A549 (cell line): ENCODE measurements at regions not wholly inside any gene's neighbourhood (a gene's known extent, or its start where the extent isn't known, plus 50 kb on each side); places are given as distances from the start of the nearest gene placed in this dataset.

ENCODE experiments used
- ATAC-seq, 2 experiments: fragments of 200-7000 bp in 1 of 2; fragments of >200 bp in 1 of 2; cut with Nextera tagmentation in 1 of 2; cut with Tn5 transposase in 1 of 2; 3 replicates each; pipeline versions ENCODE4 v1.8.0 to v1.9.1; 2018 to 2020; ENCODE audit warnings: mild to moderate bottlenecking in 1 of 2, moderate library complexity in 1 of 2
- CTCF ChIA-PET: fragments of 300-600 bp; sonication (Branson Sonifier 250); formaldehyde crosslinking; extraction: SDS; loops from one replicate; lab custom pipeline; 2021; ENCODE audit warnings: antibody characterized with exemption, inconsistent platforms; lab: Yijun Ruan, JAX
- POLR2A ChIA-PET: fragments of 350-600 bp; formaldehyde crosslinking; extraction: SDS; loops from one replicate; lab custom pipeline; 2021; ENCODE audit warnings: antibody characterized with exemption, inconsistent platforms; lab: Yijun Ruan, JAX
- DNase-seq, 2 experiments: peaks; one replicate each; pipeline versions ENCODE4 v3.0.0 to v3.0.0-alpha.2; 2011 to 2016; ENCODE audit warnings: low read depth in 1 of 2, low spot score in 1 of 2
- FAIRE-seq: peaks from 2 replicates; lab custom pipeline; 2011; peaks lifted over from hg19 to GRCh38; lab: Jason Lieb, UNC
- H3K27ac ChIP-seq, 2 experiments: fragments of >200 bp; sonication (Bioruptor Twin); formaldehyde crosslinking; 3 replicates each; pipeline ENCODE4 v1.5.1; 2016 to 2017
- H3K4me1 ChIP-seq: fragments of >200 bp; sonication (Bioruptor Twin); formaldehyde crosslinking; 3 replicates; pipeline ENCODE4 v1.6.1; 2016
- H3K4me2 ChIP-seq: fragments of >200 bp; sonication (Bioruptor Twin); formaldehyde crosslinking; 3 replicates; pipeline ENCODE4 v1.6.1; 2016
- H3K4me3 ChIP-seq: fragments of >200 bp; sonication (Bioruptor Twin); formaldehyde crosslinking; 3 replicates; pipeline ENCODE4 v1.5.1; 2016
- H3K9me3 ChIP-seq: fragments of >200 bp; sonication (Bioruptor Twin); formaldehyde crosslinking; 3 replicates; pipeline ENCODE4 v1.6.1; 2016
- ATOH8 ChIP-seq: fragments of 250-450 bp; sonication (Bioruptor Pico); IDR thresholded peaks from 2 replicates; pipeline ENCODE4 v1.5.0; 2020; ENCODE audit warnings: low read depth, mild to moderate bottlenecking, moderate library complexity
- BCL3 ChIP-seq: fragments of >200 bp; sonication (Bioruptor Twin); formaldehyde crosslinking; IDR thresholded peaks from 3 replicates; pipeline ENCODE4 v1.6.1; 2016
- BHLHE40 ChIP-seq: IDR thresholded peaks from 2 replicates; pipeline ENCODE4 v1.6.1; 2012; ENCODE audit warnings: low read depth, low read length, inconsistent platforms
- CBX8 ChIP-seq: fragments of 200-600 bp; sonication (generic); IDR thresholded peaks from 2 replicates; pipeline ENCODE4 v1.6.1; 2016
- EHMT2 ChIP-seq: fragments of 200-600 bp; sonication (generic); IDR thresholded peaks from 2 replicates; pipeline ENCODE4 v1.6.1; 2016; ENCODE audit warnings: antibody characterized with exemption, low read depth, mild to moderate bottlenecking, moderate library complexity
- EP300 ChIP-seq, 2 experiments: fragments of >200 bp; sonication (Bioruptor Twin); formaldehyde crosslinking; IDR thresholded peaks; 2 replicates in 1 of 2; 3 replicates in 1 of 2; pipeline ENCODE4 v1.6.1; 2016 to 2017
- ESRRA ChIP-seq: fragments of 150-350 bp; IDR thresholded peaks from 2 replicates; pipeline ENCODE4 v1.6.1; 2014; ENCODE audit warnings: mild to moderate bottlenecking, low read length, borderline replicate concordance
- FOSB ChIP-seq: fragments of 250-450 bp; sonication (Bioruptor Pico); IDR thresholded peaks from 2 replicates; pipeline ENCODE4 v1.5.0; 2020; ENCODE audit warnings: mild to moderate bottlenecking, moderate library complexity
- FOSL2 ChIP-seq, 2 experiments: fragments of 450-650 bp in 1 of 2; fragments of >200 bp in 1 of 2; sonication (Bioruptor Twin) in 1 of 2; formaldehyde crosslinking; IDR thresholded peaks; 2 replicates each; pipeline versions ENCODE4 v1.5.0 to v1.6.1; 2016 to 2020; ENCODE audit warnings: mild to moderate bottlenecking in 1 of 2, moderate library complexity in 1 of 2
- HES2 ChIP-seq: fragments of >200 bp; sonication (Bioruptor Twin); formaldehyde crosslinking; IDR thresholded peaks from 2 replicates; pipeline ENCODE4 v1.6.1; 2016
- HOXA7 ChIP-seq: fragments of 250-450 bp; sonication (Bioruptor Pico); IDR thresholded peaks from 2 replicates; pipeline ENCODE4 v1.5.0; 2020; ENCODE audit warnings: mild to moderate bottlenecking, moderate library complexity
- HOXB5 ChIP-seq: fragments of 250-450 bp; sonication (Bioruptor Pico); IDR thresholded peaks from 2 replicates; pipeline ENCODE4 v1.5.0; 2020; ENCODE audit warnings: mild to moderate bottlenecking, moderate library complexity
- JUN ChIP-seq, 2 experiments: fragments of >200 bp; sonication (Bioruptor Twin); formaldehyde crosslinking; IDR thresholded peaks; 2 replicates in 1 of 2; 3 replicates in 1 of 2; pipeline ENCODE4 v1.6.1; 2016 to 2017
- JUNB ChIP-seq: fragments of >200 bp; sonication (Bioruptor Twin); formaldehyde crosslinking; IDR thresholded peaks from 2 replicates; pipeline ENCODE4 v1.6.1; 2016
- KDM1A ChIP-seq: fragments of 200-600 bp; sonication (generic); IDR thresholded peaks from 2 replicates; pipeline ENCODE4 v1.6.1; 2016; ENCODE audit warnings: low read depth, mild to moderate bottlenecking
- KDM5A ChIP-seq: fragments of 200-600 bp; sonication (generic); IDR thresholded peaks from 2 replicates; pipeline ENCODE4 v1.6.1; 2016; ENCODE audit warnings: antibody characterized with exemption, mild to moderate bottlenecking
- MAFK ChIP-seq: fragments of 450-650 bp; IDR thresholded peaks from 2 replicates; pipeline ENCODE4 v1.6.1; 2014; ENCODE audit not compliant: partially characterized antibody
- MAZ ChIP-seq: fragments of 150-350 bp; IDR thresholded peaks from 2 replicates; pipeline ENCODE4 v1.6.1; 2014; ENCODE audit warnings: antibody characterized with exemption, low read depth, low read length, borderline replicate concordance
- PHF8 ChIP-seq: fragments of 200-600 bp; sonication (generic); IDR thresholded peaks from 2 replicates; pipeline ENCODE4 v1.6.1; 2016; ENCODE audit warnings: low read depth, mild to moderate bottlenecking, antibody characterized with exemption, moderate library complexity, borderline replicate concordance
- POLR2AphosphoS2 ChIP-seq: conservative IDR thresholded peaks from 2 replicates; pipeline ENCODE4 v1.6.1; 2012; ENCODE audit warnings: low read length, improper control_type of control experiment, inconsistent platforms
- RAD21 ChIP-seq, 2 experiments: fragments of >200 bp in 1 of 2; sonication (Bioruptor Twin) in 1 of 2; formaldehyde crosslinking in 1 of 2; IDR thresholded peaks in 1 of 2; conservative IDR thresholded peaks in 1 of 2; 2 replicates in 1 of 2; 3 replicates in 1 of 2; pipeline ENCODE4 v1.6.1; 2012 to 2018; ENCODE audit warnings: inconsistent platforms in 1 of 2
- SMC3 ChIP-seq: fragments of >200 bp; sonication (Bioruptor Twin); formaldehyde crosslinking; IDR thresholded peaks from 3 replicates; pipeline ENCODE4 v1.6.1; 2018; ENCODE audit warnings: inconsistent platforms
- ZC3H11A ChIP-seq: fragments of 450-650 bp; IDR thresholded peaks from 2 replicates; pipeline ENCODE4 v1.6.1; 2014; ENCODE audit warnings: antibody characterized with exemption, mild to moderate bottlenecking
- ZSCAN20 ChIP-seq: fragments of 250-450 bp; sonication (Bioruptor Pico); IDR thresholded peaks from 2 replicates; pipeline ENCODE4 v1.8.0; 2022; ENCODE audit warnings: mild to moderate bottlenecking, moderate library complexity
- WGBS: methylation state at CpG from one replicate; pipeline ENCODE4 v1.1.6; 2017; ENCODE audit errors: missing lambda C conversion rate; 5-methylcytosine and 5-hydroxymethylcytosine counted together
- TF ChIP-seq, protein P1 (sequence below): fragments of 250-450 bp; sonication (Bioruptor Pico); IDR thresholded peaks from 2 replicates; pipeline ENCODE4 v1.5.0; 2021; ENCODE audit warnings: mild to moderate bottlenecking, moderate library complexity, borderline replicate concordance
- TF ChIP-seq, protein P2 (sequence below): fragments of 150-350 bp; IDR thresholded peaks from 2 replicates; pipeline ENCODE4 v1.6.1; 2014; ENCODE audit warnings: low read depth, mild to moderate bottlenecking, low read length

DNA sequence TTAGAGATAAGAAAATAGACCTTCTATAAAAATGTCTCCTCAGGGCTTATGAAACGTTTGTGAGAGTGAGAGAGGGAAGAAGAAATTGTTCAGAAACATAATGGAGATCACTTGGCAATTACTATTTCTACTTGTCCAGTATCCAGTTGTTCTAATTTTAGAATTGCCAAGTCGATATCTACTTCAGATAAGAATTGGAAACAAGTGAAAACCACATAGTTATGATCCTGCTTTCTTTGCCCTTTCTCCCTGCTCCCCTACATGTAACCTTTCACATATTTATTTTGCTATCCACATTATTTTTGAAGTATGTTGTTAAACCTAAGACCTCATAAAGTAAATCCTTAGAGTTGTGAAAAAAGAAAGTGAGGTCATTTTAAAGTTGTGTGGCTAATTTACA, 1154.7 kb upstream of the ADGRL2 start:
- DNase-seq (no peak), ATAC-seq (no peak), FAIRE-seq (no peak)
- 3% methylated on average over 2 of the region's 2 CpGs for WGBS
- Histone ChIP-seq H3K4me2 (no peak overlapping the region), H3K4me3 (no peak overlapping the region), H3K27ac (no peak overlapping the region), H3K9me3 (no peaks in the 10 kb centered on the region), H3K4me1 (no peaks in the 10 kb centered on the region)
- TF ChIP-seq HES2 (no peak), HOXA7 (no peak), HOXB5 (CRISPR knock-in tag) (no peak), ATOH8 (no peak), JUN (IDR thresholded peaks at IDR 0.05) (no peak), ZSCAN20 (CRISPR knock-in tag) (no peak), ZC3H11A (no peak), SMC3 (no peak), BCL3 (no peak), FOSL2 (IDR thresholded peaks at IDR 0.05) (no peak), FOSL2 (CRISPR knock-in tag; IDR thresholded peaks at IDR 0.05) (no peak), EHMT2 (no peak), ESRRA (no peak)
- TF ChIP-seq, protein P1, sequence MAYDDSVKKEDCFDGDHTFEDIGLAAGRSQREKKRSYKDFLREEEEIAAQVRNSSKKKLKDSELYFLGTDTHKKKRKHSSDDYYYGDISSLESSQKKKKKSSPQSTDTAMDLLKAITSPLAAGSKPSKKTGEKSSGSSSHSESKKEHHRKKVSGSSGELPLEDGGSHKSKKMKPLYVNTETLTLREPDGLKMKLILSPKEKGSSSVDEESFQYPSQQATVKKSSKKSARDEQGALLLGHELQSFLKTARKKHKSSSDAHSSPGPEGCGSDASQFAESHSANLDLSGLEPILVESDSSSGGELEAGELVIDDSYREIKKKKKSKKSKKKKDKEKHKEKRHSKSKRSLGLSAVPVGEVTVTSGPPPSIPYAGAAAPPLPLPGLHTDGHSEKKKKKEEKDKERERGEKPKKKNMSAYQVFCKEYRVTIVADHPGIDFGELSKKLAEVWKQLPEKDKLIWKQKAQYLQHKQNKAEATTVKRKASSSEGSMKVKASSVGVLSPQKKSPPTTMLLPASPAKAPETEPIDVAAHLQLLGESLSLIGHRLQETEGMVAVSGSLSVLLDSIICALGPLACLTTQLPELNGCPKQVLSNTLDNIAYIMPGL (CRISPR knock-in tag), result no peak
- POLR2A ChIA-PET, result no interaction called here
- CTCF ChIA-PET, result no interaction called here

DNA sequence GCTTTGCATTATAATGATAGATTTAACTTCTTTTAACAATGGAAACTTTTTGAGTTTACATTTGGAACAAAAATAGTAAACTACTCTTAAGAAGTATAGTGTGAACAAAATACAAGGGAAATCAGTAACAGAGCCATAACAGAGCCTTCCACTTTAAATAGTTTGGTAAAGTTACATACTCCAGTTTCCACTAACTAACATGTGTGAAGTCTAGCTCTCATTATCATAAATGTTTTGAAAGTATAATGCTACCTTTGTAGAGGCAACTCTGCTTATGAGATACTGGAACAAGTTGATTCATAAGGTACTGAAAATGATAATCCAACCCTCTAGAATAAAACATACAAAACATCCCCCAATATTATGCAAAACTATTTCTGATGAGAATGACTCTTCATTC, 1155.1 kb upstream of the ADGRL2 start:
- Histone ChIP-seq H3K4me3 (no peak overlapping the region), H3K9me3 (no peaks in the 10 kb centered on the region), H3K4me2 (no peak overlapping the region), H3K27ac (no peak overlapping the region), H3K4me1 (no peaks in the 10 kb centered on the region)
- ATAC-seq (no peak), FAIRE-seq (no peak), DNase-seq (no peak)
- TF ChIP-seq KDM5A (no peak), MAFK (no peak), EP300 (IDR thresholded peaks at IDR 0.05) (no peak), KDM1A (no peak), MAZ (no peak), FOSB (CRISPR knock-in tag) (no peak), ZSCAN20 (CRISPR knock-in tag) (no peak), SMC3 (no peak), RAD21 (conservative IDR thresholded peaks at IDR 0.05 in 1 of 2, IDR thresholded peaks at IDR 0.05 in 1 of 2) (no peak), JUNB (no peak), POLR2AphosphoS2 (no peak), CBX8 (no peak), BHLHE40 (no peak), PHF8 (no peak)
- TF ChIP-seq, protein P2, sequence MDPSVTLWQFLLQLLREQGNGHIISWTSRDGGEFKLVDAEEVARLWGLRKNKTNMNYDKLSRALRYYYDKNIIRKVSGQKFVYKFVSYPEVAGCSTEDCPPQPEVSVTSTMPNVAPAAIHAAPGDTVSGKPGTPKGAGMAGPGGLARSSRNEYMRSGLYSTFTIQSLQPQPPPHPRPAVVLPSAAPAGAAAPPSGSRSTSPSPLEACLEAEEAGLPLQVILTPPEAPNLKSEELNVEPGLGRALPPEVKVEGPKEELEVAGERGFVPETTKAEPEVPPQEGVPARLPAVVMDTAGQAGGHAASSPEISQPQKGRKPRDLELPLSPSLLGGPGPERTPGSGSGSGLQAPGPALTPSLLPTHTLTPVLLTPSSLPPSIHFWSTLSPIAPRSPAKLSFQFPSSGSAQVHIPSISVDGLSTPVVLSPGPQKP, result no peak
- ChIA-PET POLR2A (no interaction called here), CTCF (no interaction called here)
